ENCODE measurements at regions not wholly inside any gene's neighbourhood (a gene's known extent, or its start where the extent isn't known, plus 50 kb on each side); places are given as distances from the start of the nearest gene placed in this dataset.

DNA sequence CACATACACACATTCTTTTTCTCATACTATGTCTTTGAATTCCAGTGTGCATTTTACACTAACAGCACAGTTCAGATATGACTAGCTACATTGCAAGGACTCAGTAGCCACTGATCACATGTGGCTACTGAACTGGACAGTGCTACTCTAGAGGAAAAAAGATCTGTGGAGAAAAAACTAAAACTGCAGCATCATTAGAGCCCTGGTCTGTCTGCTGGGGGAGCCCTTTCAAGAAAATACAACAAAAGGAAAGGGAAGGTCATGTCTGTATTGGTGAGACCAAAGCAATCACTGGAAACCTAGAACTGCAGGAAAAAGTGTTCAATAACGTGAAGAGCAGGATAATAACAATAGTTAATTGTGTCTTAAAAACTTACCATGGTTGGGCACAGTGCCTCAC is 132.3 kb upstream of the JARID2 start:
- no peaks in the 10 kb centered on the region for H3K9me3 ChIP-seq (ENCODE audit: control insufficient read depth, insufficient read depth, low read length)
- no peak for DNase-seq (ENCODE audit: low read depth, low spot score)
- no peak overlapping the region for H3K4me3 ChIP-seq (ENCODE audit: low read length)
- H3K36me3 ChIP-seq (ENCODE audit: control insufficient read depth, insufficient read depth, low read length): no peaks in the 10 kb centered on the region
- H3K27ac ChIP-seq (ENCODE audit: low read length): no peak overlapping the region
- H3K27me3 ChIP-seq (ENCODE audit: control insufficient read depth, insufficient read depth, low read length): no peaks in the 10 kb centered on the region
- WGBS (ENCODE audit: insufficient coverage, insufficient read length): no CpG with 5 or more reads among the region's 1 CpG
- no peaks in the 10 kb centered on the region for H3K4me1 ChIP-seq (ENCODE audit: control insufficient read depth, insufficient read depth, low read length)

DNA sequence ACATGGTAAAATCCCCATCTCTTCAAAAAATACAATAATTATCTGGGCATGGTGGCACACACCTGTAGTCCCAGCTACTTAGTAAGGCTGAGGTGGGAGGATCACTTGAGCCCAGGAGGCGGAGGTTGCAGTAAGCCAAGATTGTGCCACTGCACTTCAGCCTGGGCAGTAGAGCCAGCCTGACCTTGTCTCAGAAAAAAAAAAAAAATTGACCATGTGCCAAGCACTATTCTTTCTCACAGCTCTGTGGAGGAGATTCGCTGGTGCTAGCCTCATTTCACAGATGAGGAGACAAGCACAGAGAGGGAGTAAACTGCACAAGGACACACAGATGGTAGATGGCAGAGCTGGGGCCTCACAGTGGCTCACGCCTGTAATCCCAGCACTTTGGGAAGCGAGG is 131.8 kb upstream of the JARID2 start:
- no peak for DNase-seq (ENCODE audit: low read depth, low spot score)
- Histone ChIP-seq H3K9me3 (ENCODE audit: control insufficient read depth, insufficient read depth, low read length) (no peaks in the 10 kb centered on the region), H3K27me3 (ENCODE audit: control insufficient read depth, insufficient read depth, low read length) (no peaks in the 10 kb centered on the region), H3K4me3 (ENCODE audit: low read length) (no peak overlapping the region), H3K27ac (ENCODE audit: low read length) (no peak overlapping the region), H3K4me1 (ENCODE audit: control insufficient read depth, insufficient read depth, low read length) (no peaks in the 10 kb centered on the region), H3K36me3 (ENCODE audit: control insufficient read depth, insufficient read depth, low read length) (no peaks in the 10 kb centered on the region)
- no CpG with 5 or more reads among the region's 4 CpGs for WGBS (ENCODE audit: insufficient coverage, insufficient read length)

- no peak for DNase-seq (ENCODE audit: low read depth, low spot score)
- Histone ChIP-seq H3K4me1 (ENCODE audit: control insufficient read depth, insufficient read depth, low read length) (no peaks in the 10 kb centered on the region), H3K27me3 (ENCODE audit: control insufficient read depth, insufficient read depth, low read length) (no peaks in the 10 kb centered on the region), H3K36me3 (ENCODE audit: control insufficient read depth, insufficient read depth, low read length) (no peaks in the 10 kb centered on the region), H3K27ac (ENCODE audit: low read length) (no peak overlapping the region), H3K9me3 (ENCODE audit: control insufficient read depth, insufficient read depth, low read length) (no peaks in the 10 kb centered on the region), H3K4me3 (ENCODE audit: low read length) (no peak overlapping the region)
- WGBS (ENCODE audit: insufficient coverage, insufficient read length): no CpG with 5 or more reads among the region's 8 CpGs
These were observed 129.0 kb upstream of the JARID2 start for GRCh38 chr6:15116889-15117288.

DNA sequence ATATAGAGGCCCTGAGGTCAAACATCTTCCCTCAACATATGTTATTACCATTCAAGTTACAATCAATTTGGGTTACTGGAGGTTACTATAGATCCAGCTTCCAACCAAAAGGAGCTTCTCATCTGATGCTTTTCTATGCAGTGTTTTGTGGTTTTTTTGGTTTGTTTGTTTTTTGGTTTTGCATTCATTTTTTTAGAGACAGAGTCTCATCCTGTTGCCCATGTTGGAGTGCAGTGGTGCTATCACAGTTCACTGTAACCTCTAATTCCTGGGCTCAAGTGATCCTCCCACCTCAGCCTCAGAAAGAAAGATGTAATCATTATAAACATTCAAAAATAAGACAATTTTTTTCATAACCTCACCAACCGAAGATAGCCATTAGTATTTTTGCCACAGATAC is 124.4 kb upstream of the JARID2 start:
- Histone ChIP-seq H3K27me3 (ENCODE audit: control insufficient read depth, insufficient read depth, low read length) (no peaks in the 10 kb centered on the region), H3K4me1 (ENCODE audit: control insufficient read depth, insufficient read depth, low read length) (no peaks in the 10 kb centered on the region; the same call in 1 of the 2 replicates), H3K4me3 (ENCODE audit: low read length) (no peak overlapping the region), H3K36me3 (ENCODE audit: control insufficient read depth, insufficient read depth, low read length) (no peaks in the 10 kb centered on the region), H3K9me3 (ENCODE audit: control insufficient read depth, insufficient read depth, low read length) (no peaks in the 10 kb centered on the region), H3K27ac (ENCODE audit: low read length) (no peak overlapping the region)
- DNase-seq (ENCODE audit: low read depth, low spot score): no peak
- no CpG with 5 or more reads among the region's 1 CpG for WGBS (ENCODE audit: insufficient coverage, insufficient read length)

- no peaks in the 10 kb centered on the region for H3K9me3 ChIP-seq (ENCODE audit: control insufficient read depth, insufficient read depth, low read length)
- H3K4me1 ChIP-seq (ENCODE audit: control insufficient read depth, insufficient read depth, low read length): no peaks in the 10 kb centered on the region; the same call in 1 of the 2 replicates
- H3K4me3 ChIP-seq (ENCODE audit: low read length): no peak overlapping the region
- DNase-seq (ENCODE audit: low read depth, low spot score): no peak
- H3K27ac ChIP-seq (ENCODE audit: low read length): no peak overlapping the region
- no peaks in the 10 kb centered on the region for H3K27me3 ChIP-seq (ENCODE audit: control insufficient read depth, insufficient read depth, low read length)
- WGBS (ENCODE audit: insufficient coverage, insufficient read length): no CpG with 5 or more reads among the region's 6 CpGs
- no peaks in the 10 kb centered on the region for H3K36me3 ChIP-seq (ENCODE audit: control insufficient read depth, insufficient read depth, low read length)
These were observed 123.8 kb upstream of the JARID2 start for GRCh38 chr6:15121977-15122550.

- no peak for DNase-seq (ENCODE audit: low read depth, low spot score)
- no CpG with 5 or more reads among the region's 4 CpGs for WGBS (ENCODE audit: insufficient coverage, insufficient read length)
- no peaks in the 10 kb centered on the region for H3K27me3 ChIP-seq (ENCODE audit: control insufficient read depth, insufficient read depth, low read length)
- H3K9me3 ChIP-seq (ENCODE audit: control insufficient read depth, insufficient read depth, low read length): no peaks in the 10 kb centered on the region
- H3K4me3 ChIP-seq (ENCODE audit: low read length): no peak overlapping the region
- H3K36me3 ChIP-seq (ENCODE audit: control insufficient read depth, insufficient read depth, low read length): no peaks in the 10 kb centered on the region
- no peak overlapping the region for H3K27ac ChIP-seq (ENCODE audit: low read length)
- H3K4me1 ChIP-seq (ENCODE audit: control insufficient read depth, insufficient read depth, low read length): no peaks in the 10 kb centered on the region
These were observed 116.0 kb upstream of the JARID2 start for GRCh38 chr6:15129887-15130286.

- H3K27ac ChIP-seq (ENCODE audit: low read length): no peak overlapping the region
- WGBS (ENCODE audit: insufficient coverage, insufficient read length): no CpG with 5 or more reads among the region's 2 CpGs
- DNase-seq (ENCODE audit: low read depth, low spot score): no peak
- H3K4me1 ChIP-seq (ENCODE audit: control insufficient read depth, insufficient read depth, low read length): no peaks in the 10 kb centered on the region
- H3K4me3 ChIP-seq (ENCODE audit: low read length): no peak overlapping the region
- no peaks in the 10 kb centered on the region for H3K9me3 ChIP-seq (ENCODE audit: control insufficient read depth, insufficient read depth, low read length)
- H3K27me3 ChIP-seq (ENCODE audit: control insufficient read depth, insufficient read depth, low read length): no peaks in the 10 kb centered on the region
- no peaks in the 10 kb centered on the region for H3K36me3 ChIP-seq (ENCODE audit: control insufficient read depth, insufficient read depth, low read length)
These were observed 114.6 kb upstream of the JARID2 start for GRCh38 chr6:15131234-15131633.

GRCh38 chr6:15131651-15132061 is 114.2 kb upstream of the JARID2 start:
- DNase-seq (ENCODE audit: low read depth, low spot score): no peak
- Histone ChIP-seq H3K9me3 (ENCODE audit: control insufficient read depth, insufficient read depth, low read length) (no peaks in the 10 kb centered on the region), H3K4me3 (ENCODE audit: low read length) (no peak overlapping the region), H3K27me3 (ENCODE audit: control insufficient read depth, insufficient read depth, low read length) (no peaks in the 10 kb centered on the region), H3K4me1 (ENCODE audit: control insufficient read depth, insufficient read depth, low read length) (no peaks in the 10 kb centered on the region), H3K27ac (ENCODE audit: low read length) (no peak overlapping the region), H3K36me3 (ENCODE audit: control insufficient read depth, insufficient read depth, low read length) (no peaks in the 10 kb centered on the region)
- no CpG with 5 or more reads among the region's 7 CpGs for WGBS (ENCODE audit: insufficient coverage, insufficient read length)

- no peak overlapping the region for H3K27ac ChIP-seq (ENCODE audit: low read length)
- no CpG with 5 or more reads among the region's 4 CpGs for WGBS (ENCODE audit: insufficient coverage, insufficient read length)
- H3K36me3 ChIP-seq (ENCODE audit: control insufficient read depth, insufficient read depth, low read length): no peaks in the 10 kb centered on the region
These were observed 113.7 kb upstream of the JARID2 start for GRCh38 chr6:15132167-15132566.

GRCh38 chr6:15132854-15133670 is 112.8 kb upstream of the JARID2 start:
- H3K4me1 ChIP-seq (ENCODE audit: control insufficient read depth, insufficient read depth, low read length): no peaks in the 10 kb centered on the region
- no CpG with 5 or more reads among the region's 8 CpGs for WGBS (ENCODE audit: insufficient coverage, insufficient read length)
- H3K9me3 ChIP-seq (ENCODE audit: control insufficient read depth, insufficient read depth, low read length): no peaks in the 10 kb centered on the region
- DNase-seq (ENCODE audit: low read depth, low spot score): no peak
- no peaks in the 10 kb centered on the region for H3K27me3 ChIP-seq (ENCODE audit: control insufficient read depth, insufficient read depth, low read length)
- H3K36me3 ChIP-seq (ENCODE audit: control insufficient read depth, insufficient read depth, low read length): no peaks in the 10 kb centered on the region
- H3K4me3 ChIP-seq (ENCODE audit: low read length): no peak overlapping the region
- H3K27ac ChIP-seq (ENCODE audit: low read length): no peak overlapping the region

More at GRCh38 chr6:15132167-15132566, 113.7 kb upstream of the JARID2 start:
- H3K9me3 ChIP-seq (ENCODE audit: control insufficient read depth, insufficient read depth, low read length): no peaks in the 10 kb centered on the region
- H3K4me1 ChIP-seq (ENCODE audit: control insufficient read depth, insufficient read depth, low read length): no peaks in the 10 kb centered on the region
- no peak for DNase-seq (ENCODE audit: low read depth, low spot score)
- no peak overlapping the region for H3K4me3 ChIP-seq (ENCODE audit: low read length)
- H3K27me3 ChIP-seq (ENCODE audit: control insufficient read depth, insufficient read depth, low read length): no peaks in the 10 kb centered on the region

DNA sequence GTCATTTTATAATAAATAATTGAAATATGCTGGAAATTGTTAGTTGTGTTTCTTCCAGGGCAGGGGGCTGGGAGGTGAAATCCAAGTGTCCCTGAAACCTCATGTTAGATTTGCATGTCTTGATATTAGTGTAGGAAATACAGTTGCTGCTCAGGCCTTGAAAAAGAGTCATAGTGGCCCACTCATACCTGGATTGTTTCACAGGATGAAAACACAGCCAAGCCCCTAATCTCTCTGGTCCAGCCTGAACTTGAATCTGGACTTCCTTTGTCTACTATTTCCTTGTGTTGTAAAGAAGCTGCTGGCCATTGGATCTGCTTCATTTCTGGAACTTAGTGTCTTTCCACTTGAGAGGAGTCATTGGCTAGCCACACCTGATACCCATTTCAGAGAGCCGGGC is 108.8 kb upstream of the JARID2 start:
- DNase-seq (ENCODE audit: low read depth, low spot score): no peak
- Histone ChIP-seq H3K4me3 (ENCODE audit: low read length) (no peak overlapping the region), H3K27ac (ENCODE audit: low read length) (no peak overlapping the region), H3K27me3 (ENCODE audit: control insufficient read depth, insufficient read depth, low read length) (no peaks in the 10 kb centered on the region), H3K4me1 (ENCODE audit: control insufficient read depth, insufficient read depth, low read length) (no peaks in the 10 kb centered on the region), H3K36me3 (ENCODE audit: control insufficient read depth, insufficient read depth, low read length) (no peaks in the 10 kb centered on the region), H3K9me3 (ENCODE audit: control insufficient read depth, insufficient read depth, low read length) (no peaks in the 10 kb centered on the region)
- WGBS (ENCODE audit: insufficient coverage, insufficient read length): no CpG with 5 or more reads among the region's 1 CpG
